WTC11 (cell line): ENCODE measurements at regions not wholly inside any gene's neighbourhood (a gene's known extent, or its start where the extent isn't known, plus 50 kb on each side); places are given as distances from the start of the nearest gene placed in this dataset.

Experiments
- CTCF ChIP-seq: fragments of 200-600 bp; IDR thresholded peaks from 2 replicates; pipeline ENCODE4 v1.8.0; 2022; ENCODE audit warnings: antibody characterized with exemption
- IRF2 ChIP-seq: sonication (generic); formaldehyde crosslinking; IDR thresholded peaks from 2 replicates; pipeline ENCODE4 v1.8.0; 2022; ENCODE audit warnings: low read depth, missing genetic modification reagents, borderline replicate concordance

DNA sequence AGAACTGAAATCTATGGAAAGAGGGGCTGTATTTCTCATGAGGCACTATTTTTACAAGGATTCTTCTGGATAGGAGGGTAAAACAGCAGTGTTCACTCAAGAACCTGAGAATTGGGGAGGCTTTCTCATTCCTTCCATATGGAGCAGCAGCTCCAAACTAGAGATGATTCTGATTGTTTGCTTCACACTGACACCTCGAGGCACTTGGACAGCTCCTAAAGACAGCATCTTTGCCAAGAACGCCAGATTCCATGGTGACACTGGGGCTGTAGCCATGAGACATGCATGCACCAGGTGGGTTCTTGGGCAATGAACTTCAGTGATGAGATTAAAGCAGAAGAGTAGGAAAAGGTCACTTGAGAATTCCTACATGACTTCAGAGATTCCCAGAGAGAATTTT, 361.5 kb upstream of the HTR2A start:
- no peak for TF ChIP-seq CTCF
- TF ChIP-seq IRF2, result no peak
